Smooth muscle cell (in vitro differentiated cells): ENCODE measurements at regions not wholly inside any gene's neighbourhood (a gene's known extent, or its start where the extent isn't known, plus 50 kb on each side); places are given as distances from the start of the nearest gene placed in this dataset.

Experiments used
- DNase-seq: peaks from one replicate; lab custom pipeline; 2025; ENCODE audit not compliant: unreplicated experiment; lab: John Stamatoyannopoulos, UW
- H2AFZ ChIP-seq: fragments of 200-600 bp; sonication (generic); 2 replicates; pipeline ENCODE4 v1.6.0; 2016; ENCODE audit warnings: antibody characterized with exemption, low read depth, mild to moderate bottlenecking
- H3F3A ChIP-seq: fragments of 200-600 bp; sonication (generic); 2 replicates; pipeline ENCODE4 v1.6.0; 2017; ENCODE audit warnings: antibody characterized with exemption, low read depth
- H3K27ac ChIP-seq: fragments of 200-600 bp; sonication (generic); 2 replicates; pipeline ENCODE4 v1.5.1; 2016; ENCODE audit warnings: low read depth, mild to moderate bottlenecking
- H3K27me3 ChIP-seq: fragments of 200-600 bp; sonication (generic); 2 replicates; pipeline ENCODE4 v1.6.1; 2016; ENCODE audit warnings: low read depth, mild to moderate bottlenecking
- H3K36me3 ChIP-seq: fragments of 200-600 bp; sonication (generic); 2 replicates; pipeline ENCODE4 v1.5.1; 2016; ENCODE audit warnings: low read depth
- H3K4me1 ChIP-seq: fragments of 200-600 bp; sonication (generic); 2 replicates; pipeline ENCODE4 v1.5.1; 2016; ENCODE audit warnings: low read depth
- H3K4me2 ChIP-seq: fragments of 200-600 bp; sonication (generic); 2 replicates; pipeline ENCODE4 v1.6.0; 2016; ENCODE audit warnings: mild to moderate bottlenecking
- H3K4me3 ChIP-seq: fragments of 200-600 bp; sonication (generic); 2 replicates; pipeline ENCODE4 v1.5.1; 2016; ENCODE audit warnings: mild to moderate bottlenecking
- H3K79me2 ChIP-seq: fragments of 200-600 bp; sonication (generic); 2 replicates; pipeline ENCODE4 v1.6.0; 2016; ENCODE audit warnings: low read depth, mild to moderate bottlenecking
- H3K9ac ChIP-seq: fragments of 200-600 bp; sonication (generic); 2 replicates; pipeline ENCODE4 v1.6.0; 2016; ENCODE audit warnings: low read depth
- H3K9me3 ChIP-seq: fragments of 200-600 bp; sonication (generic); replicated peaks from 2 replicates; pipeline ENCODE4 v1.5.1; 2016; ENCODE audit warnings: low read depth
- H4K20me1 ChIP-seq: fragments of 200-600 bp; sonication (generic); 2 replicates; pipeline ENCODE4 v1.6.0; 2016; ENCODE audit warnings: low read depth
- WGBS: methylation state at CpG from one replicate; pipeline ENCODE4 v1.1.7; 2016; ENCODE audit warnings: low lambda C conversion rate; 5-methylcytosine and 5-hydroxymethylcytosine counted together
- TF ChIP-seq, protein P1 (sequence below): fragments of 200-600 bp; sonication (generic); IDR thresholded peaks from 2 replicates; pipeline ENCODE4 v1.5.1; 2017; ENCODE audit warnings: borderline replicate concordance, mild to moderate bottlenecking, antibody characterized with exemption; ENCODE audit not compliant: insufficient read depth, poor library complexity, severe bottlenecking

DNA sequence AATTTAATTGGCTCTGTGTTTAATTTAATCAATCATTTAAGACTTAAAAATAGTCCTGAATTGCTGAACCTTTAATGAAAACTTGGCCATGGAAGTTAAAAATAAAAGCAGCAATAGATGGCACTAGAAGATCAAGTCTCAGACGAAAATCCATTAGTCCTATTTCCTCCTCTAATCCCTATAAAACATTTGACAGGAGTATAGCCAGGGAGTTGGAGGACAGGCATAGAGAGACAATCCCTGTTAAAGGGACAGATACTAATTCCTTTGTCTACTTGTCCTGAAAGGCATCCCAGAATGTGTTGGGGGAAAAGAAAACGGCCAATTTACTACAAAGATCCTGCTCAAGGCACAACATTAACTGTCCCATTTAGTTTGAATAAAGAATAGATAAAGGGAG lies 276.3 kb upstream of the TACR3 start:
- DNase-seq, result no peak
- Histone ChIP-seq H3K79me2 (no peaks in the 10 kb centered on the region), H3K4me3 (peak overlapping the region; percentile 25), H3K27ac (peak overlapping the region; percentile 78), H3K27me3 (no peaks in the 10 kb centered on the region), H4K20me1 (no peaks in the 10 kb centered on the region), H3K9ac (peak overlapping the region; percentile 13), H2AFZ (peak overlapping the region; percentile 48), H3K4me2 (peak overlapping the region; percentile 80), H3K9me3 (no peaks in the 10 kb centered on the region), H3F3A (no peaks in the 10 kb centered on the region), H3K36me3 (no peaks in the 10 kb centered on the region), H3K4me1 (peaks cover 13% of the 10 kb centered on the region)
- TF ChIP-seq, protein P1, sequence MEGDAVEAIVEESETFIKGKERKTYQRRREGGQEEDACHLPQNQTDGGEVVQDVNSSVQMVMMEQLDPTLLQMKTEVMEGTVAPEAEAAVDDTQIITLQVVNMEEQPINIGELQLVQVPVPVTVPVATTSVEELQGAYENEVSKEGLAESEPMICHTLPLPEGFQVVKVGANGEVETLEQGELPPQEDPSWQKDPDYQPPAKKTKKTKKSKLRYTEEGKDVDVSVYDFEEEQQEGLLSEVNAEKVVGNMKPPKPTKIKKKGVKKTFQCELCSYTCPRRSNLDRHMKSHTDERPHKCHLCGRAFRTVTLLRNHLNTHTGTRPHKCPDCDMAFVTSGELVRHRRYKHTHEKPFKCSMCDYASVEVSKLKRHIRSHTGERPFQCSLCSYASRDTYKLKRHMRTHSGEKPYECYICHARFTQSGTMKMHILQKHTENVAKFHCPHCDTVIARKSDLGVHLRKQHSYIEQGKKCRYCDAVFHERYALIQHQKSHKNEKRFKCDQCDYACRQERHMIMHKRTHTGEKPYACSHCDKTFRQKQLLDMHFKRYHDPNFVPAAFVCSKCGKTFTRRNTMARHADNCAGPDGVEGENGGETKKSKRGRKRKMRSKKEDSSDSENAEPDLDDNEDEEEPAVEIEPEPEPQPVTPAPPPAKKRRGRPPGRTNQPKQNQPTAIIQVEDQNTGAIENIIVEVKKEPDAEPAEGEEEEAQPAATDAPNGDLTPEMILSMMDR, result peak; percentile 22
- WGBS, result 3% methylated on average over 2 of the region's 2 CpGs

DNA sequence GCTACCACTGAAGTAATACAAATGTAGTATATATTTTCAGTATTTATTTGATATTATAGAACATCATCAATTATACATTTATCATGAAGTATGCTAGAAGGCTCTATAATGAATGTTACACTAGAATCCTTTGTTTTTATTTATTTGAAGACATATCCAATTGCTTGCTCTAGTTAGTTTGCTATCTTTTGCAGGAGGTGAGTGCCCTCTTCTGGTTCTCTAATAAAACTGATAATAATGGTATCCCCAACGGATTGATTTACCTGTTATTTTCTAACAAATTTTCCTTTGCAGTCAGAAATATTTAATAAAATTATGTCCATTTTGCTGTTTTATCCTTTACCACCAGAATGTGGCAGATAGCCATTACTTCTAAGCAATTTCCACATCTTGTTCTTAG lies 274.3 kb upstream of the TACR3 start:
- Histone ChIP-seq H2AFZ (peak overlapping the region; percentile 52), H3K27ac (no peak overlapping the region), H3K4me2 (peak overlapping the region; percentile 7), H3K79me2 (no peaks in the 10 kb centered on the region), H3K9me3 (no peaks in the 10 kb centered on the region), H3K36me3 (no peaks in the 10 kb centered on the region), H4K20me1 (no peaks in the 10 kb centered on the region), H3K27me3 (no peaks in the 10 kb centered on the region), H3K4me3 (no peak overlapping the region), H3K9ac (no peak overlapping the region), H3F3A (no peaks in the 10 kb centered on the region), H3K4me1 (peaks cover 13% of the 10 kb centered on the region)
- WGBS, result 3% methylated on average over 1 of the region's 1 CpG
- no peak for DNase-seq
- TF ChIP-seq, protein P1, result peak; percentile 23

DNA sequence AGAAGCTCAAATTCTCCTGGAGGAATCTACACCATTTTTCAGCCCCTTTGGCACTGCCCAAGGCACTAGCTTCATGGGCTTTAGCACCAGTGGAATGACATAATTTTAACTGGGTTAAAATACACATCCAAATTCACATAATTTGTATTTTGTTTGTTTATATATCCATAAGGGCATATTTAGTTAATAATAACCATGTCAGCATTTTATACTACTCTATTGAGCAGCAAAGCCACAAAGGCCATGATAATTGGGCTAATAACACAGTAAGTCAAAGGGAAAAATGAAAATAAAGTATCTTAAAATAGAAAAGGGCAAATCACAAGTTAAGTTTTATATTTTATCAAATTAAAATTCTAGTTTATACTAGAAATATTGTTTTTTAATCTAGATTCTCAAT lies 262.7 kb upstream of the TACR3 start:
- Histone ChIP-seq H3K4me1 (no peaks in the 10 kb centered on the region), H2AFZ (no peak overlapping the region), H3K4me2 (no peak overlapping the region), H4K20me1 (no peaks in the 10 kb centered on the region), H3K36me3 (no peaks in the 10 kb centered on the region), H3K27me3 (no peaks in the 10 kb centered on the region), H3K9ac (no peak overlapping the region), H3K9me3 (no peaks in the 10 kb centered on the region), H3K79me2 (no peaks in the 10 kb centered on the region), H3F3A (no peaks in the 10 kb centered on the region), H3K27ac (no peak overlapping the region), H3K4me3 (no peak overlapping the region)
- TF ChIP-seq, protein P1, result no peak
- DNase-seq, result no peak

DNA sequence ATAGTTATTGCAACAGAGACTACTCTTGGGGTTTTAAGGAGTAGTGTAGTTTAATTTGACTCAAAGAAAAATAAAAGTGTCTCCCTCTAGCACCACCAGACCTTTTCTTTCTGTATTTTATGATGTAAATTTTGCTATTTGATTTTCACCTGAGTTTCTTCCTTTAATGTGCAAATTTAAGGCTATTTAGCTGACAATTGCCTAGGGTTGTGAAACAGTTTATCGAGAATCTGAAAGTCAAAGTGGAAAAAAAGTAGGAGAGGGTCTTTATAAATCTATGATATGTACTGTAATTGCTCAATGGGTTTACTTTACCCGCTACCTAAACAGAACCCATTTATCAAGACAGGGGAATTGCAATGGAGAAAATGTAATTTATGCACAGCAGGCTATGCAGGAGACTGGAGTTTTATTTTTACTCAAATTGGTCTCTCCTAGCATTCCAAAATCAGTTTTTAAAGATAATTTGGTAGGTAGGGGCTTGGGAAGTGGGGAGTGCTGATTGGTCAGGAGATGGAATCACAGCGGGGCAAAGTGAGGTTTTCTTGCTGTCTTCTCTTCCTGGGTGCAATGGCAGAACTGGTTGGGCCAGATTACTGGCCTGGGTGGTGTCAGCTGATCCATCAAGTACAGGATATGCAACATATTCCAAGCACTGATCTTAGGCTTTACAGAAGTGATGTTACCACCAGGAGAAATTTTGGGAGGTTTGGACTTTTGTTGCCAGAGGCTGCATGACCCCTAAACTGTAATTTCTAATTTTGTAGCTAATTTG lies 228.6 kb upstream of the TACR3 start:
- H3K27me3 ChIP-seq, result no peaks in the 10 kb centered on the region
- TF ChIP-seq, protein P1, result no peak
- no peak overlapping the region for H3K4me3 ChIP-seq
- no peak overlapping the region for H3K4me2 ChIP-seq
- H3K9ac ChIP-seq, result no peak overlapping the region
- H3K36me3 ChIP-seq, result no peaks in the 10 kb centered on the region
- H3K79me2 ChIP-seq, result no peaks in the 10 kb centered on the region
- no peaks in the 10 kb centered on the region for H3K9me3 ChIP-seq
- 47% methylated on average over 3 of the region's 3 CpGs for WGBS
- H3K27ac ChIP-seq, result peak overlapping the region; percentile 57
- H3F3A ChIP-seq, result no peaks in the 10 kb centered on the region
- H3K4me1 ChIP-seq, result no peaks in the 10 kb centered on the region
- no peak overlapping the region for H2AFZ ChIP-seq
- no peaks in the 10 kb centered on the region for H4K20me1 ChIP-seq
- DNase-seq, result no peak
